ENCODE measurements at regions not wholly inside any gene's neighbourhood (a gene's known extent, or its start where the extent isn't known, plus 50 kb on each side); places are given as distances from the start of the nearest gene placed in this dataset.

DNA sequence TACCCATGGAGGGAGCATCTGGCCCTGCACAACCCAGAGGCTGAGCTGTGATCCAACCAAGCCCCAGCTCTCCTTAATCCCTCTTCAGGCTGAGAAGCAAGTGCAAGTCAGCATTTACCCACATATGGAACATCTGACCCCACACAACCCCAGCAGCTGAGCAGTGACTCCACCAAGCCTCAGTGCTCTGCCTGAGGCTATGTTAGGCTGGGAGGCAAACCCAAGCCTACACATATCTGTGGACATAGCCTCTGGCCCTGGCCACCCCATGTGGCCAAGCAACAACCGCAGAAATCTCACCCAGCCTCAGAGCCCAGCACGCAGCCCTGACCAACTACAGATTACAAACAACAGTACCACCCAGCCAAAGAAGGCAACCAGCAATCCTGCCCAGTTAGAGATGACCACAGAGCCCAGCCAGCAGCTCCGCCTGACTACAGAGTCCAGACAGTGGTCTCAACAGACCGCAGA lies 142.8 kb downstream of the NUAK1 start:
- TF ChIP-seq, protein P1, sequence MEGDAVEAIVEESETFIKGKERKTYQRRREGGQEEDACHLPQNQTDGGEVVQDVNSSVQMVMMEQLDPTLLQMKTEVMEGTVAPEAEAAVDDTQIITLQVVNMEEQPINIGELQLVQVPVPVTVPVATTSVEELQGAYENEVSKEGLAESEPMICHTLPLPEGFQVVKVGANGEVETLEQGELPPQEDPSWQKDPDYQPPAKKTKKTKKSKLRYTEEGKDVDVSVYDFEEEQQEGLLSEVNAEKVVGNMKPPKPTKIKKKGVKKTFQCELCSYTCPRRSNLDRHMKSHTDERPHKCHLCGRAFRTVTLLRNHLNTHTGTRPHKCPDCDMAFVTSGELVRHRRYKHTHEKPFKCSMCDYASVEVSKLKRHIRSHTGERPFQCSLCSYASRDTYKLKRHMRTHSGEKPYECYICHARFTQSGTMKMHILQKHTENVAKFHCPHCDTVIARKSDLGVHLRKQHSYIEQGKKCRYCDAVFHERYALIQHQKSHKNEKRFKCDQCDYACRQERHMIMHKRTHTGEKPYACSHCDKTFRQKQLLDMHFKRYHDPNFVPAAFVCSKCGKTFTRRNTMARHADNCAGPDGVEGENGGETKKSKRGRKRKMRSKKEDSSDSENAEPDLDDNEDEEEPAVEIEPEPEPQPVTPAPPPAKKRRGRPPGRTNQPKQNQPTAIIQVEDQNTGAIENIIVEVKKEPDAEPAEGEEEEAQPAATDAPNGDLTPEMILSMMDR (IDR thresholded peaks at IDR 0.05; ENCODE audit: low read depth, low read length): no peak
- DNase-seq (ENCODE audit: low read depth in 2 of 2): no peak

DNA sequence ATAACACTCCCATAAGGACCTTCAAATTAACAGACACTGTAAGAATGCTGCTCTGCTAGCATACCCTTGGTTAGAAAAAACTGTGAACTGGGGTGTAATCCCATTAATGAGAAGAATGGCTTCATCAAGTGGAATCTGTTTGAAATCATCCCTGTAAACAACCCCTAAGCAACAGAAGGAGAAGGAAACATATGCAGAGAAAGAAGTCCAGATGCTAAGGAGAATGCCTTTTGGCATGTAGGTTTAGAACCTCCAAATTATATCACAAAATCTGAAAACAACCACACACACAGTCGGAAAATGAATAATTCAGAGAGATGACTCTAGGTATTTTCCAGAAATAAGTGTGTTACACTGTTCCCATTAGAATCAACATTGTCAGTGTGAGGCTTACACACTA lies 140.2 kb downstream of the NUAK1 start:
- DNase-seq (ENCODE audit: low read depth in 2 of 2): no peak
- TF ChIP-seq, protein P1 (IDR thresholded peaks at IDR 0.05; ENCODE audit: low read depth, low read length): no peak

More for the DNA sequence above, 142.8 kb downstream of the NUAK1 start:
- H3K4me3 ChIP-seq (replicated peaks in 1 of 2; ENCODE audit: low read depth in 2 of 2, low read length in 2 of 2): no peak overlapping the region

DNA sequence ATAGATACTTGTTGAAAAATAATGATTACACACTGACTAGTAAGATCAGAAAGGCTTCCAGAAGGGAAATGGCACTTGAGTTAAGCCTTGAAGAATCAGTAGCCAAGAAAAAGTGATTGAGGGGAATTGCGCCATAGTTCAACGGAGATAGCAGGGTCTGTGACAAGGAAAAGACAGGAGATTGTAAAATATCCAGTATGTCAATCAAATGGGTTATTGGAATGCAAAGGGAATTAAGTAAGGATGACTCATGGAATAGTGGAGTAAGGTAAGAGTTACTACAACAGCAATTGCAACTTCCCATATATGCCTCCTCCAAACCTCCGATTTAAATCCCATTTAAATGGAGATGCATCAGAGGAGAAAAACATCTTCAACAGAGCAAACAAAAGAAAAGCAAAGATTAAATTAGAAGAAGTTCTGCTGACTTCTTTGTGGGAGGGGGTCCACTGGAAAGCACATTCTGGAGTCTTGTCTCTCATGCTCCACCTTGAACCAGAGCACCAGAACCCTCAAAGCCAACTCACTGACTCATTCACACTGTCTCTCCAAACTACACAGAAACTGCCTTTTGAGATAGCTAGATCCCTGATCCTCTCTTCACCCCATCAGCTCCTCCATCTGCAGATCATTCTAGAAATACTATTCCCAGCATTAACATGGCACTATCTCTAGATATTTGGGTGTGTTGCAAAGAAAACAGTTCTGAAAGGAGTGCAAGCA lies 138.2 kb downstream of the NUAK1 start:
- TF ChIP-seq, protein P1 (IDR thresholded peaks at IDR 0.05; ENCODE audit: low read depth, low read length): no peak
- H3K4me3 ChIP-seq (replicated peaks in 1 of 2; ENCODE audit: low read depth in 2 of 2, low read length in 2 of 2): no peak overlapping the region
- no peak for DNase-seq (ENCODE audit: low read depth in 2 of 2)

More for the DNA sequence above, 140.2 kb downstream of the NUAK1 start:
- H3K4me3 ChIP-seq (replicated peaks in 1 of 2; ENCODE audit: low read depth in 2 of 2, low read length in 2 of 2): no peak overlapping the region

DNA sequence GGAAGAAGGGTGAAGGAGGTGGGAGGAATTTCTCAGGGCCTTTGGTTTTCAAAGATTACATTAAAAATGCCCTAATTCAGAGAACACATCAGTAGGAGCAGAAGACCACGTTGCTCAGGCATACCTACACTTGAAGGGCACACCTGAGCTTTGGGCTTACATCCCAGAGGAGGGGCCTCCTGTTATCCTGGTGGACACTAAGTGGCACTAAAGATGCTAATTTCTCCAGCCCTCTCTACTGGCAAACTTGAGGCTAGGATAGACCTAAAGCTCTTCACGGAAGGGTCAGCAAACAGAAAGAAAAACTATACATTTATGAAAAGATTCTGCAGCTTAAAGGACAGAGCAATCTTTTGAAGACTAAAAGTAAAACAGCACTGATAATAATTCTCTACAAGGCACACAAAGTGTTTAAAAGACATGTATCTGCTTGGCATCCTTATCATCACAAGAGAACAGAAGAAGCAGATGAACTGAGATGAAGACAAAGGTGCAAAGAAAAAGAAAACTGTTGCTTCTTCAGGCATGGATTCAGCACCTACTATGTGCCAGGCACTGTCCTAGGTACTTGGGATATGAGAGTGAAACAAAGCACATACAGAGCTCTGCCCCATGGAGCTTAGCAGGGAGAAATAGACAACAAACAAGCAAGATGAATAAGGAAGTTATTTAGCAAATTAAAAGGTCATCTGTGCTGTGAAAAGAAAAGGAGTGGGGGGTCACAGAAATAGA lies 137.5 kb downstream of the NUAK1 start:
- H3K4me3 ChIP-seq (replicated peaks in 1 of 2; ENCODE audit: low read depth in 2 of 2, low read length in 2 of 2): no peak overlapping the region
- DNase-seq (ENCODE audit: low read depth in 2 of 2): no peak
- TF ChIP-seq, protein P1 (IDR thresholded peaks at IDR 0.05; ENCODE audit: low read depth, low read length): no peak

DNA sequence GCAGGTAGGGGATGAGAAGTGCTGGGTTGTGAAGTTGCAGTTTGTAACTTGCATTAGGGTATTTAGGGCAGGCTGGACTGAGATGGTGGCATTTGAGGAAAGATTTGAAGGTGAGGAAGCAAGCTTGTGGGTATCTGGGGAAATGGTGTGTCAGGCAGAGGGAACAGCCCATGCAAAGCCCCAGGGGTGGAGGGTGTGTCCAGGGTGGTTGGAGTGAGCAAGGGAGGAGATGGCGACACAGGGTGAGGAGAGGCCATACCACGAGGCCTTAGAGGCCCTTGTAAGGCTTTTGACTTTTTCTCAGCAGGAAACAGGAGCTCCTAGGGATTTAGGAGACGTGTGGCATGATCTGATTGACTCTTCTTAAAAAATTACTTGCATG lies 136.9 kb downstream of the NUAK1 start:
- no peak overlapping the region for H3K4me3 ChIP-seq (replicated peaks in 1 of 2; ENCODE audit: low read depth in 2 of 2, low read length in 2 of 2)

DNA sequence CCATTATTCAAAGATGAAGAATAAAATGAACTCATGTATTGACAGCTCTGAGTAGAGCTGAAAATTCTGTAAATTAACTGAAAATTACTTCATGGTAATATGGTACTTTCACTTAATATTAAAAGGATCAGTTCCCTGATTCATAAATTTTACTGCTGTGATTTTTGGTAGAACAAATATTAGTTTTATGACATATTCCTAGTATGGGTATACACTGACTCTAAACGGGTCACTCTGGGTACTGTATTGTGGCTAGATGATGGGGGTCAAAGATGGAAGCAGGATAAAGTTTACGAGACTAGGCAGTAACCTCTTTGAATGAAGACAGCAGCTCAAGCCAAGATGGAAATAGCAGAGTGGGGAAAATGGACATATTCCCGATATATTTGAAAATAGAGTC lies 135.5 kb downstream of the NUAK1 start:
- no peak for DNase-seq (ENCODE audit: low read depth in 2 of 2)
- H3K4me3 ChIP-seq (replicated peaks in 1 of 2; ENCODE audit: low read depth in 2 of 2, low read length in 2 of 2): no peak overlapping the region
- TF ChIP-seq, protein P1 (IDR thresholded peaks at IDR 0.05; ENCODE audit: low read depth, low read length): no peak

More for the DNA sequence above, 136.9 kb downstream of the NUAK1 start:
- TF ChIP-seq, protein P1 (IDR thresholded peaks at IDR 0.05; ENCODE audit: low read depth, low read length): no peak
- DNase-seq (ENCODE audit: low read depth in 2 of 2): no peak
